DOHH2 (cell line): ENCODE measurements at regions not wholly inside any gene's neighbourhood (a gene's known extent, or its start where the extent isn't known, plus 50 kb on each side); places are given as distances from the start of the nearest gene placed in this dataset.

Experiments used
- EZH2phosphoT487 ChIP-seq: fragments of 200-600 bp; sonication (generic); IDR thresholded peaks from 2 replicates; pipeline ENCODE4 v1.6.1; 2017; ENCODE audit warnings: borderline replicate concordance, mild to moderate bottlenecking, antibody characterized with exemption, low read length, moderate library complexity, mixed read lengths
- TF ChIP-seq, protein P1 (sequence below): fragments of 200-600 bp; sonication (generic); IDR thresholded peaks from one replicate; pipeline ENCODE4 v1.5.1; 2014; ENCODE audit warnings: antibody characterized with exemption, mild to moderate bottlenecking, low read depth, low read length; ENCODE audit not compliant: poor library complexity, severe bottlenecking

DNA sequence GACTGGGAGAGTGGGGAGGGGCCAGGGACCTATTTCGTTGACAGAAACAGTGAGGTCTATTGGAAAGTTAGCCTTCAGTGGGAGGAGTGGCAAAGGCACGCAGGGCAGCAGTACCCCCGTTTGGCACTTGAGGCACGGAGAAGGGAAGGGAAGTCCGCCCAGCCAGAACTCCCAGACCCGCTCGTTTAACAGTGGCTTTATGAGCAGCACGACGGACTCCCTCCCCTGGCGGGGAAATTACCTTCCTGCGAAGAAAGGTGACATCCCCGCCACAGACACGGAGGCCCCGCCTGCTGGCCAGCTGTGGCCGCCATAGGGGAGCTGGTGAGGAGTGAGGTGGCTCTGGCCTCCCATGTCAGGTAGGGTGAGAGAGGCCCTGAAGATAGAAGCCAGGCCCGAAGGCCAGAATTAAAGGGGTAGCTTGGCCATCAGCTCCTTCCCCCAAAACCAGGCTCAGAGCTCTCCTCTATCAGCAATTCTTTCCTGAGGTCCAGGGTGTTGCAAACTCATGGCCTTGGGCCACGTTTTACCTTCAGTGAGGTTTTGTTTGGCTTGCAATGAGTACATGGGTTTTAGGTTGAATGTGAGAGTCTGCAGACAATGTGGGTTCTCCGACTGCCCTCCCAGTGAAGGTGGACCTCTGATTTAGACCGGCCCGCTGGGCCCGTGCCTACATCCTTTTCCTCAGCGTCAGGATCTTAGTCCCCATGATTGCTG, 123.7 kb downstream of the MRPL14 start:
- TF ChIP-seq, protein P1, sequence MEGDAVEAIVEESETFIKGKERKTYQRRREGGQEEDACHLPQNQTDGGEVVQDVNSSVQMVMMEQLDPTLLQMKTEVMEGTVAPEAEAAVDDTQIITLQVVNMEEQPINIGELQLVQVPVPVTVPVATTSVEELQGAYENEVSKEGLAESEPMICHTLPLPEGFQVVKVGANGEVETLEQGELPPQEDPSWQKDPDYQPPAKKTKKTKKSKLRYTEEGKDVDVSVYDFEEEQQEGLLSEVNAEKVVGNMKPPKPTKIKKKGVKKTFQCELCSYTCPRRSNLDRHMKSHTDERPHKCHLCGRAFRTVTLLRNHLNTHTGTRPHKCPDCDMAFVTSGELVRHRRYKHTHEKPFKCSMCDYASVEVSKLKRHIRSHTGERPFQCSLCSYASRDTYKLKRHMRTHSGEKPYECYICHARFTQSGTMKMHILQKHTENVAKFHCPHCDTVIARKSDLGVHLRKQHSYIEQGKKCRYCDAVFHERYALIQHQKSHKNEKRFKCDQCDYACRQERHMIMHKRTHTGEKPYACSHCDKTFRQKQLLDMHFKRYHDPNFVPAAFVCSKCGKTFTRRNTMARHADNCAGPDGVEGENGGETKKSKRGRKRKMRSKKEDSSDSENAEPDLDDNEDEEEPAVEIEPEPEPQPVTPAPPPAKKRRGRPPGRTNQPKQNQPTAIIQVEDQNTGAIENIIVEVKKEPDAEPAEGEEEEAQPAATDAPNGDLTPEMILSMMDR, result no peak
- no peak for TF ChIP-seq EZH2phosphoT487
